ENCODE measurements at regions not wholly inside any gene's neighbourhood (a gene's known extent, or its start where the extent isn't known, plus 50 kb on each side); places are given as distances from the start of the nearest gene placed in this dataset.

DNA sequence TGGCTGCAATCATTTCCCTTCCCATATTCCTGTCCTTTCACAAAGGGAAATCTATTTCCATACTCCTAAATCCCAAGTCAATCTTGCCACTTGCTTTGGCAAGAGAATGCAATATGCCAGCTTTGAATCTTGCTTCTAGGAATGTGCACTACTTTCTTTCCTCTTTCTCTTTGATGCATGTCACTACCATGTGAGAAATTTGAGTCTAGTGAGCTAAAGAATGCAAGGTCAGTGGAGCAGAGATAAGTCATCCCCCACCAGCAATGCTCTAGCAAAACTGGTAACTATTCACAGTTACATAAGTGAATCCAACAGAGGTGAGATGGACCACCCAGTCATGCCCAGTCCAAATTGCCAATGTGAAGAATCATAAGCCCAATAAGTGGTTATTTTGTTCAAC lies 910.4 kb downstream of the RAB28 start (continued):
- TF ChIP-seq RNF2 (IDR thresholded peaks at IDR 0.05; ENCODE audit: borderline replicate concordance, low read depth, low read length, missing control alignments, poor library complexity, severe bottlenecking) (no peak), EP300 (IDR thresholded peaks at IDR 0.05; ENCODE audit: borderline replicate concordance in 1 of 2, low read depth in 2 of 2, low read length in 2 of 2) (no peak), ZNF274 (IDR thresholded peaks at IDR 0.05; ENCODE audit: borderline replicate concordance, extremely low read depth, low read length) (no peak), CTBP2 (IDR thresholded peaks at IDR 0.05; ENCODE audit: borderline replicate concordance, insufficient read depth, insufficient read length, low read length) (no peak), SIRT6 (IDR thresholded peaks at IDR 0.05; ENCODE audit: low read length) (no peak), NANOG (IDR thresholded peaks at IDR 0.05; ENCODE audit: insufficient read depth, low read depth, low read length, poor library complexity, severe bottlenecking) (no peak)
